ENCODE measurements at regions not wholly inside any gene's neighbourhood (a gene's known extent, or its start where the extent isn't known, plus 50 kb on each side); places are given as distances from the start of the nearest gene placed in this dataset.

DNA sequence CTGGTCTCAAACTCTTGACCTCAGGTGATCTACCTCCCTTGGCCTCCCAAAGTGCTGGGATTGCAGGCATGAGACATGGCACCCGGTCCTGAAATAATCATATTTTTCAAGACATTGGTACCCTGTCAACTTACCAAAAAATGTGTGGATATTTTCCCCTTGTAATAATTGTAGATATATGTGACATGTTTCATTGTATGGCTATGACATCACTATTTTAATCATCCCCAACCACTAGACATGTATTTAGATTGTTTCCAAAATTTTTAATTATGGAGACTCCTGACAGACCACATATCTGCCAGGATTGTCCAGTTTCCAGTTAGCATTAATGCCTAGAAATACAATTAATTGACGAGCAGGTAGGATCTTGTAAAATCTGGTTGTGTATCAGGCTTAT, 96.7 kb upstream of the NEGR1 start:
- no peak for TF ChIP-seq POLR2AphosphoS5 (IDR thresholded peaks at IDR 0.05; ENCODE audit: low read depth)
- no peak for TF ChIP-seq ZNF331 (CRISPR knock-in tag; IDR thresholded peaks at IDR 0.05; ENCODE audit: low read depth)
- no peak for TF ChIP-seq JUNB (IDR thresholded peaks at IDR 0.05; ENCODE audit: unreplicated experiment)
- Histone ChIP-seq H3K4me1 (ENCODE audit: insufficient read depth) (no peaks in the 10 kb centered on the region), H3K4me3 (no peak overlapping the region), H3K4me2 (no peak overlapping the region), H4K20me1 (replicated peaks; ENCODE audit: insufficient read depth) (no peaks in the 10 kb centered on the region), H3K27me3 (ENCODE audit: insufficient read depth) (no peaks in the 10 kb centered on the region), H3K36me3 (ENCODE audit: insufficient read depth) (no peaks in the 10 kb centered on the region), H3K79me2 (replicated peaks; ENCODE audit: insufficient read depth) (no peaks in the 10 kb centered on the region), H3K27ac (ENCODE audit: low read depth) (no peak overlapping the region), H3F3A (replicated peaks; ENCODE audit: low read depth) (no peaks in the 10 kb centered on the region), H3K9me2 (ENCODE audit: insufficient read depth) (0 out of 2 replicates have a peak, but pooled peaks cover 9% of the 10 kb centered on the region), H2AFZ (no peak overlapping the region)
- Mint-ChIP-seq H3K27me3 (ENCODE audit: insufficient read depth, low read depth, poor library complexity) (no peaks in the 10 kb centered on the region), H3K4me3 (no peak overlapping the region), H3K36me3 (ENCODE audit: low read depth) (no peaks in the 10 kb centered on the region), H3K27ac (no peak overlapping the region), H3K9me3 (no peaks in the 10 kb centered on the region), H3K4me1 (no peaks in the 10 kb centered on the region)
- ATAC-seq = no peak
- DNase-seq (ENCODE audit: low spot score) = no peak

- Histone ChIP-seq H3K4me3 (no peak overlapping the region), H3K79me2 (replicated peaks; ENCODE audit: insufficient read depth) (no peaks in the 10 kb centered on the region), H3K36me3 (ENCODE audit: insufficient read depth) (no peaks in the 10 kb centered on the region), H3K27me3 (ENCODE audit: insufficient read depth) (no peaks in the 10 kb centered on the region), H3K27ac (ENCODE audit: low read depth) (no peak overlapping the region), H3F3A (replicated peaks; ENCODE audit: low read depth) (no peaks in the 10 kb centered on the region), H3K9me2 (ENCODE audit: insufficient read depth) (peaks cover 5% of the 10 kb centered on the region), H2AFZ (no peak overlapping the region), H3K4me2 (no peak overlapping the region), H4K20me1 (replicated peaks; ENCODE audit: insufficient read depth) (no peaks in the 10 kb centered on the region), H3K4me1 (ENCODE audit: insufficient read depth) (0 out of 2 replicates have a peak, but pooled peaks cover 6% of the 10 kb centered on the region)
- TF ChIP-seq EZH2 (IDR thresholded peaks at IDR 0.05; ENCODE audit: low read depth, unreplicated experiment) (no peak), EZH2phosphoT487 (IDR thresholded peaks at IDR 0.05; ENCODE audit: unreplicated experiment) (no peak), CREB1 (CRISPR knock-in tag; IDR thresholded peaks at IDR 0.05; ENCODE audit: low read depth) (no peak)
- TF ChIP-seq, protein P1, sequence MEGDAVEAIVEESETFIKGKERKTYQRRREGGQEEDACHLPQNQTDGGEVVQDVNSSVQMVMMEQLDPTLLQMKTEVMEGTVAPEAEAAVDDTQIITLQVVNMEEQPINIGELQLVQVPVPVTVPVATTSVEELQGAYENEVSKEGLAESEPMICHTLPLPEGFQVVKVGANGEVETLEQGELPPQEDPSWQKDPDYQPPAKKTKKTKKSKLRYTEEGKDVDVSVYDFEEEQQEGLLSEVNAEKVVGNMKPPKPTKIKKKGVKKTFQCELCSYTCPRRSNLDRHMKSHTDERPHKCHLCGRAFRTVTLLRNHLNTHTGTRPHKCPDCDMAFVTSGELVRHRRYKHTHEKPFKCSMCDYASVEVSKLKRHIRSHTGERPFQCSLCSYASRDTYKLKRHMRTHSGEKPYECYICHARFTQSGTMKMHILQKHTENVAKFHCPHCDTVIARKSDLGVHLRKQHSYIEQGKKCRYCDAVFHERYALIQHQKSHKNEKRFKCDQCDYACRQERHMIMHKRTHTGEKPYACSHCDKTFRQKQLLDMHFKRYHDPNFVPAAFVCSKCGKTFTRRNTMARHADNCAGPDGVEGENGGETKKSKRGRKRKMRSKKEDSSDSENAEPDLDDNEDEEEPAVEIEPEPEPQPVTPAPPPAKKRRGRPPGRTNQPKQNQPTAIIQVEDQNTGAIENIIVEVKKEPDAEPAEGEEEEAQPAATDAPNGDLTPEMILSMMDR (conservative IDR thresholded peaks at IDR 0.05; ENCODE audit: low read depth in 2 of 2) = no peak
- DNase-seq (ENCODE audit: low spot score) = no peak
- Mint-ChIP-seq H3K36me3 (ENCODE audit: low read depth) (no peaks in the 10 kb centered on the region), H3K27me3 (ENCODE audit: insufficient read depth, low read depth, poor library complexity) (no peaks in the 10 kb centered on the region), H3K4me3 (no peak overlapping the region), H3K9me3 (no peaks in the 10 kb centered on the region), H3K4me1 (peaks cover 12% of the 10 kb centered on the region), H3K27ac (no peak overlapping the region)
- ATAC-seq = no peak
These were observed 92.9 kb upstream of the NEGR1 start for GRCh38 chr1:72375226-72375625.

DNA sequence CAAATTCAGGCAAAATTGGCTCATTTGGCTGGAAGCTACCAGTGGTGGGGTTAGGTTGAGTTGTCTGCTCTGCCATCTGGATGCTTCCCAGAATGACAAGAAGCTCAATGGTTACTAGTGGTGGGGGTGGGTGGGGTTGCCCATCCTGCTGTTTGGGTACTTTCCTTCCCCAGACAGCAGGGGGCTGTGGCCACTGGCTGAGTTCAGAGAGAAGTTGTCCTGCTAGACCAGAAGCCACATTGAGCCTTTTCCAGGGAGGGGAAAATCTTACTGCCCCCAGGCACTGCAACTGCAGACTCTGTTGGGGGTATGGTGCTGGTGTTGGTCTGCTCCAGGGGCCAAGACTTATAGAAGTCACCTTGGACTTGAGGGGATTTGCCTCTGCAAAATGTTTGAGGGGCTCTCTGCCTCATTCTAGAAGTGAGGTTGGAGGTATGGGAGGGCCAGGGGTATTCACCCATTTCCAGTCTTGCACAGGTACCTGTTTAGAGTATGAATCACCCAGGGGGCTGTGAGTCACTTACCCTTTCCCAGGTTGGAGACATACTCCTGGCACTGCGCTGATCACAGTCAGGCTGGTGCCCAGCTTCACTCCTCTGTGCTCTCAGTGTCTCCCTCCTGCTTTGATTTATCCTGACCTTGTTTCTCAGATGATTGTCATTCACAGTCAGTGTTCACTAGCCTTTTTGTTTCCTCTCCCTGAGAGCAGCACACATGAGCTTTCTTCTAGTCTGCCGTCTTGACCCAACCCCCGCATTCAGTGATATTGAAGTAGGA, 89.1 kb upstream of the NEGR1 start:
- no peak overlapping the region for H2AFZ ChIP-seq
- Mint-ChIP-seq H3K9me3 (no peaks in the 10 kb centered on the region), H3K4me3 (no peak overlapping the region), H3K27me3 (ENCODE audit: insufficient read depth, low read depth, poor library complexity) (no peaks in the 10 kb centered on the region), H3K27ac (peak overlapping the region; percentile 45), H3K4me1 (peaks cover 12% of the 10 kb centered on the region), H3K36me3 (ENCODE audit: low read depth) (no peaks in the 10 kb centered on the region)
- no peak overlapping the region for H3K27ac ChIP-seq (ENCODE audit: low read depth)
- no peak overlapping the region for H3K4me3 ChIP-seq
- no peak overlapping the region; the same call in 1 of the 2 replicates for H3K4me2 ChIP-seq
- H3K4me1 ChIP-seq (ENCODE audit: insufficient read depth) = 0 out of 2 replicates have a peak, but pooled peaks cover 6% of the 10 kb centered on the region
- H3F3A ChIP-seq (replicated peaks; ENCODE audit: low read depth) = no peaks in the 10 kb centered on the region
- DNase-seq (ENCODE audit: low spot score) (peak; percentile 17), ATAC-seq (peak; percentile 81)
- no peaks in the 10 kb centered on the region for H3K27me3 ChIP-seq (ENCODE audit: insufficient read depth)
- no peaks in the 10 kb centered on the region for H4K20me1 ChIP-seq (replicated peaks; ENCODE audit: insufficient read depth)
- no peaks in the 10 kb centered on the region for H3K36me3 ChIP-seq (ENCODE audit: insufficient read depth)
- H3K79me2 ChIP-seq (replicated peaks; ENCODE audit: insufficient read depth) = no peaks in the 10 kb centered on the region
- peaks cover 16% of the 10 kb centered on the region for H3K9me2 ChIP-seq (ENCODE audit: insufficient read depth)
- TF ChIP-seq ZNF462 (CRISPR knock-in tag; IDR thresholded peaks at IDR 0.05) = no peak

All from GM23338 (cell line).